ENCODE measurements at regions not wholly inside any gene's neighbourhood (a gene's known extent, or its start where the extent isn't known, plus 50 kb on each side); places are given as distances from the start of the nearest gene placed in this dataset.

DNA sequence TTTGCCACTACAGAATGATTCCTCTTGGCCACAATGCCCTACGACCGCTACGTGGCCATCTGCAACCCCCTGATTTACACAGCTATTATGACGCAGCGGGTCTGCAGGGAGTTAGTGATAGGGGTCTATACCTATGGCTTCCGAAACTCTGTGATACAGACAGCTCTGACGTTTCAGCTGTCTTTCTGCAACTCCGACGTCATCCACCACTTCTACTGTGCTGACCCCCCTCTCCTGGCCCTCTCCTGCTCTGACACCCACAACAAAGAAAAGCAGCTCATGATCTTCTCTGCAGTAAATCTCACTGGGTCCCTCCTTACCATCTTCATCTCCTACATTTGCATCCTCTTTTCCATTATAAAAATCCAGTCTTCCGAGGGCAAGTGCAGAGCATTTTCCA, 52.3 kb upstream of the OR5P2 start (continued):
- TF ChIP-seq GTF2F1 (IDR thresholded peaks at IDR 0.05; ENCODE audit: borderline replicate concordance, low read depth, low read length) (no peak), SP1 (IDR thresholded peaks at IDR 0.05; ENCODE audit: low read depth, low read length) (no peak), ASH2L (IDR thresholded peaks at IDR 0.05; ENCODE audit: low read length) (no peak)
- TF ChIP-seq, protein P1, sequence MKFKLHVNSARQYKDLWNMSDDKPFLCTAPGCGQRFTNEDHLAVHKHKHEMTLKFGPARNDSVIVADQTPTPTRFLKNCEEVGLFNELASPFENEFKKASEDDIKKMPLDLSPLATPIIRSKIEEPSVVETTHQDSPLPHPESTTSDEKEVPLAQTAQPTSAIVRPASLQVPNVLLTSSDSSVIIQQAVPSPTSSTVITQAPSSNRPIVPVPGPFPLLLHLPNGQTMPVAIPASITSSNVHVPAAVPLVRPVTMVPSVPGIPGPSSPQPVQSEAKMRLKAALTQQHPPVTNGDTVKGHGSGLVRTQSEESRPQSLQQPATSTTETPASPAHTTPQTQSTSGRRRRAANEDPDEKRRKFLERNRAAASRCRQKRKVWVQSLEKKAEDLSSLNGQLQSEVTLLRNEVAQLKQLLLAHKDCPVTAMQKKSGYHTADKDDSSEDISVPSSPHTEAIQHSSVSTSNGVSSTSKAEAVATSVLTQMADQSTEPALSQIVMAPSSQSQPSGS (IDR thresholded peaks at IDR 0.05; ENCODE audit: low read length): no peak

Measured in H1 (cell line).